Natural killer cell (primary cell): ENCODE measurements at regions not wholly inside any gene's neighbourhood (a gene's known extent, or its start where the extent isn't known, plus 50 kb on each side); places are given as distances from the start of the nearest gene placed in this dataset.

Source experiments
- ATAC-seq, 3 donors: fragments of 150-1000 bp in 2 of 3; fragments of 200-7000 bp in 1 of 3; cut with Tn5 transposase; 1 replicate in 1 of 3; 2 replicates in 2 of 3; pipeline ENCODE4 v1.10.0; 2021; ENCODE audit warnings: mild to moderate bottlenecking in 2 of 3, moderate library complexity in 2 of 3
- DNase-seq, 2 donors: peaks; one replicate each; pipeline versions ENCODE4 v3.0.0 to v3.0.0-alpha.2; 2013 to 2021; ENCODE audit warnings: mixed read lengths in 1 of 2
- H3K27ac ChIP-seq: one replicate; pipeline ENCODE4 v1.5.1; 2013; ENCODE audit warnings: mild to moderate bottlenecking, low read length
- H3K27me3 ChIP-seq: one replicate; pipeline ENCODE4 v1.6.1; 2013; ENCODE audit warnings: low read length; ENCODE audit not compliant: control insufficient read depth, insufficient read depth
- H3K36me3 ChIP-seq: one replicate; pipeline ENCODE4 v1.6.1; 2013; ENCODE audit warnings: low read length; ENCODE audit not compliant: control insufficient read depth, insufficient read depth
- H3K4me1 ChIP-seq: one replicate; pipeline ENCODE4 v1.6.1; 2013; ENCODE audit warnings: low read length; ENCODE audit not compliant: control insufficient read depth, insufficient read depth
- H3K4me3 ChIP-seq: one replicate; pipeline ENCODE4 v1.5.1; 2013; ENCODE audit warnings: low read length
- H3K9me3 ChIP-seq: one replicate; pipeline ENCODE4 v1.6.1; 2013; ENCODE audit warnings: low read length; ENCODE audit not compliant: control insufficient read depth, insufficient read depth
- H3K27ac Mint-ChIP-seq, 2 donors: one replicate each; pipeline ENCODE4 v1.8.0; 2022; ENCODE audit warnings: mild to moderate bottlenecking in 2 of 2, mixed read lengths in 2 of 2, moderate library complexity in 1 of 2
- H3K27me3 Mint-ChIP-seq, 2 donors: one replicate each; pipeline ENCODE4 v1.8.0; 2022; ENCODE audit warnings: low read depth in 2 of 2, mixed read lengths in 2 of 2
- H3K36me3 Mint-ChIP-seq: one replicate; pipeline ENCODE4 v1.8.0; 2022; ENCODE audit warnings: mixed read lengths
- H3K4me1 Mint-ChIP-seq, 2 donors: one replicate each; pipeline ENCODE4 v1.8.0; 2022; ENCODE audit warnings: mixed read lengths in 2 of 2
- H3K4me3 Mint-ChIP-seq: one replicate; pipeline ENCODE4 v1.8.0; 2022; ENCODE audit warnings: mild to moderate bottlenecking, moderate library complexity, mixed read lengths
- H3K9me3 Mint-ChIP-seq, 2 donors: one replicate each; pipeline ENCODE4 v1.8.0; 2022; ENCODE audit warnings: mixed read lengths in 2 of 2
- WGBS: methylation state at CpG from one replicate; pipeline ENCODE4 v1.1.7; 2013; ENCODE audit warnings: missing lambda C conversion rate; ENCODE audit not compliant: insufficient coverage; 5-methylcytosine and 5-hydroxymethylcytosine counted together
- intact Hi-C: fragments of 100-400 bp; cut with micrococcal nuclease; formaldehyde crosslinking; loops from one replicate; pipeline ENCODE4 v1.14.2; 2022
- TF ChIP-seq, protein P1 (sequence below): fragments of 200-600 bp; IDR thresholded peaks from one replicate; pipeline ENCODE4 v1.8.0; 2022; ENCODE audit warnings: antibody characterized with exemption

DNA sequence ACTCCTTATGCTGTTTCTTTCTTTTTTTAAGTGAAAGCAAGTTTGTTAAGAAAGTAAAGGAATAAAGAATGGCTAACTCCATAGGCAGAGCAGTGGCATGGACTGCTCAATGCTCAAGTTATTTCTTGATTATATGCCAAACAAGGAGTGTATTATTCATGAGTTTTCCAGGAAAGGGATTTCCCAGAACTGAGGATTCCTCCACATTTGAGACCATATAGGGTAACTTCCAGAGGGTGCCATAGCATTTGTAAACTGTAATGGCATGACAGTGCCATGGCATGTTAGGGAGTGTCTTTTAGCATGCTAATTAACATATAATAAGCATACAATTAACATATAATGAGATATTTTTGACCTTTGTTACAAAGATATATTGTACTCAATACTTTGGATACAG is 1034.5 kb upstream of the PHF14 start:
- Histone ChIP-seq H3K36me3 (no peaks in the 10 kb centered on the region), H3K27me3 (no peaks in the 10 kb centered on the region), H3K4me1 (no peaks in the 10 kb centered on the region), H3K27ac (no peak overlapping the region), H3K4me3 (no peak overlapping the region), H3K9me3 (no peaks in the 10 kb centered on the region)
- no peaks in the 10 kb centered on the region for H3K27me3 Mint-ChIP-seq
- no peaks in the 10 kb centered on the region for H3K36me3 Mint-ChIP-seq
- intact Hi-C loops, result no loop called here
- no peaks in the 10 kb centered on the region for H3K4me1 Mint-ChIP-seq
- no peak for ATAC-seq
- DNase-seq, result no peak
- H3K9me3 Mint-ChIP-seq, result peaks cover 5 to 8% of the 10 kb centered on the region in 2 donors
- H3K27ac Mint-ChIP-seq, result no peak overlapping the region
- no peak overlapping the region for H3K4me3 Mint-ChIP-seq
- TF ChIP-seq, protein P1, sequence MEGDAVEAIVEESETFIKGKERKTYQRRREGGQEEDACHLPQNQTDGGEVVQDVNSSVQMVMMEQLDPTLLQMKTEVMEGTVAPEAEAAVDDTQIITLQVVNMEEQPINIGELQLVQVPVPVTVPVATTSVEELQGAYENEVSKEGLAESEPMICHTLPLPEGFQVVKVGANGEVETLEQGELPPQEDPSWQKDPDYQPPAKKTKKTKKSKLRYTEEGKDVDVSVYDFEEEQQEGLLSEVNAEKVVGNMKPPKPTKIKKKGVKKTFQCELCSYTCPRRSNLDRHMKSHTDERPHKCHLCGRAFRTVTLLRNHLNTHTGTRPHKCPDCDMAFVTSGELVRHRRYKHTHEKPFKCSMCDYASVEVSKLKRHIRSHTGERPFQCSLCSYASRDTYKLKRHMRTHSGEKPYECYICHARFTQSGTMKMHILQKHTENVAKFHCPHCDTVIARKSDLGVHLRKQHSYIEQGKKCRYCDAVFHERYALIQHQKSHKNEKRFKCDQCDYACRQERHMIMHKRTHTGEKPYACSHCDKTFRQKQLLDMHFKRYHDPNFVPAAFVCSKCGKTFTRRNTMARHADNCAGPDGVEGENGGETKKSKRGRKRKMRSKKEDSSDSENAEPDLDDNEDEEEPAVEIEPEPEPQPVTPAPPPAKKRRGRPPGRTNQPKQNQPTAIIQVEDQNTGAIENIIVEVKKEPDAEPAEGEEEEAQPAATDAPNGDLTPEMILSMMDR, result no peak

DNA sequence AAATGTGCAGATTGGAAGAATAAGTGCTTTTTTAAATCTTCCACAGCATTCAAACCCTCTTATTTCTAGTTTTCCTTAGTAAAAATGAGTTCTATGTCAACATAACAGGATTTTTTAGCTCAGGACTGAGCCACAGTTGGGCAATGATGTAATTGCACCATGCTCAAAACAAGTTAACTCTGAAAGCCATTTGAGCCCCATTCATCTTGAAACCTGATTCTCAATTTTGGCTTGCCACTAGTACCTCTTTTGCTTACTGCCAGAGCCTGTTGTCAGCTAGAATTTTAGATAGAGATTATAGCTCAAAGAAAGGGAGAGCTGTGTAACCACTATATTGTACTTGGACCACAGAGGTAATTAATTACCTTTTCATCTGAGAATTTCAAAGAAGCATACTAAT is 1028.5 kb upstream of the PHF14 start:
- Histone ChIP-seq H3K27ac (no peak overlapping the region), H3K4me1 (no peaks in the 10 kb centered on the region), H3K27me3 (no peaks in the 10 kb centered on the region), H3K9me3 (peaks cover 9% of the 10 kb centered on the region), H3K36me3 (no peaks in the 10 kb centered on the region), H3K4me3 (no peak overlapping the region)
- peaks cover 7 to 15% of the 10 kb centered on the region in 2 donors for H3K9me3 Mint-ChIP-seq
- TF ChIP-seq, protein P1, result no peak
- H3K27ac Mint-ChIP-seq, result no peak overlapping the region
- intact Hi-C loops, result no loop called here
- H3K4me3 Mint-ChIP-seq, result no peak overlapping the region
- H3K36me3 Mint-ChIP-seq, result no peaks in the 10 kb centered on the region
- H3K4me1 Mint-ChIP-seq, result no peaks in the 10 kb centered on the region
- no peak for ATAC-seq
- DNase-seq, result no peak
- no peaks in the 10 kb centered on the region for H3K27me3 Mint-ChIP-seq

DNA sequence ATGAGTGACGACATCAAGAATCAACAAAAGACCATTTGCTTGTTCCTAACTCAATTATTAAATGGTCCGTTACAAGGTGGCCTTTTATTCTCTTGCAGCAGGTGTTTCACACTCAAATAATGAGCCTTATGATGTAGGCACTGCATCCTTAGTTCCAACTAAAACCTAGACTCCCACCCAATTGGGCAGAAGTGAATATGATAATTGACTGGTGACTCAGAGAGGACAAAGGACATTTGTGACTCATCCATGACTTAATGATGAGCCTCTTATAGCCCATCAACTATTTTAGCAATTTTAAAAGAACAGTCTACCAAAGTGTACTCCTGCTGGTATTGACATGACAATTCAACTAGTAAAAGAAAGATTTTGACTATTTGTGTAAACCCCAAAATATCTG is 1027.8 kb upstream of the PHF14 start:
- Histone ChIP-seq H3K4me1 (no peaks in the 10 kb centered on the region), H3K27ac (no peak overlapping the region), H3K36me3 (no peaks in the 10 kb centered on the region), H3K9me3 (peaks cover 9% of the 10 kb centered on the region), H3K4me3 (no peak overlapping the region), H3K27me3 (no peaks in the 10 kb centered on the region)
- TF ChIP-seq, protein P1, result no peak
- 52% methylated on average over 2 of the region's 2 CpGs for WGBS
- ATAC-seq, result no peak
- Mint-ChIP-seq H3K27ac (no peak overlapping the region), H3K4me1 (no peaks in the 10 kb centered on the region), H3K27me3 (no peaks in the 10 kb centered on the region), H3K9me3 (peaks cover 7 to 15% of the 10 kb centered on the region in 2 donors), H3K4me3 (no peak overlapping the region), H3K36me3 (no peaks in the 10 kb centered on the region)
- DNase-seq, result no peak
- intact Hi-C loops, result no loop called here

DNA sequence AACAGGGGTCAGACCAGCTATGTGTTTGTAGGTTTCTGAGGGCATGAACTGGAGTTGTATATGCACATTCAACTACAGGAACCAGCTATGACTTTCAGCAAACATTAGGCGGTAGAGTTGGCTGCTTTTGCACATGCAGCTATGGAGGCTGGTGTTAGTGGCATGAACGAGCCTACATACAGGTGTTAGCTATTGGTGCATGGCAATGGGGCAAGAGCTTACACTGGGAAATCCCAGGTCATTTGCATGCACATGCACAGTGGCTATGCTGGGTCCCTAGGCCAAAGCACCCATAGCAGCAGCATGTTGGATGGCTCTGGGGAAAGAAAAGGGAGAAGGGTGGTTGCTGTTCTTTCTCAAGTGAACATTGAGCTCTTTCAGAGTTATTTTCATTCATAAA is 1018.5 kb upstream of the PHF14 start:
- TF ChIP-seq, protein P1, result no peak
- no peak overlapping the region for H3K4me3 ChIP-seq
- no peaks in the 10 kb centered on the region for H3K4me1 ChIP-seq
- Mint-ChIP-seq H3K9me3 (peaks cover 0 to 18% of the 10 kb centered on the region in 2 donors), H3K4me1 (no peaks in the 10 kb centered on the region), H3K4me3 (no peak overlapping the region), H3K27me3 (no peaks in the 10 kb centered on the region), H3K36me3 (peaks cover 10% of the 10 kb centered on the region), H3K27ac (no peak overlapping the region)
- ATAC-seq (no peak), DNase-seq (no peak)
- H3K36me3 ChIP-seq, result no peaks in the 10 kb centered on the region
- WGBS, result 89% methylated on average over 2 of the region's 2 CpGs
- intact Hi-C loops, result no loop called here
- H3K27ac ChIP-seq, result no peak overlapping the region
- peaks cover 9% of the 10 kb centered on the region for H3K9me3 ChIP-seq
- no peaks in the 10 kb centered on the region for H3K27me3 ChIP-seq
